Ascending aorta (tissue), 2 donors: ENCODE measurements at regions not wholly inside any gene's neighbourhood (a gene's known extent, or its start where the extent isn't known, plus 50 kb on each side); places are given as distances from the start of the nearest gene placed in this dataset.
"Not testable (repeated sequence)": the region's sequence is repeated elsewhere in the genome, so short reads cannot be mapped to it uniquely, and the experiment has no call there.

Experiments used
- DNase-seq, 2 donors: peaks; one replicate each; pipeline ENCODE4 v3.0.0-alpha.2; 2019; ENCODE audit warnings: low spot score in 2 of 2
- H3K27ac ChIP-seq, 2 donors: fragments of 200-600 bp; sonication (generic); one replicate each; pipeline ENCODE4 v1.5.1; 2016 to 2017; ENCODE audit warnings: mild to moderate bottlenecking in 1 of 2
- H3K27me3 ChIP-seq: fragments of 200-600 bp; sonication (generic); one replicate; pipeline ENCODE4 v1.5.1; 2017
- H3K36me3 ChIP-seq, 2 donors: fragments of 200-600 bp; sonication (generic); one replicate each; pipeline ENCODE4 v1.5.1; 2016
- H3K4me1 ChIP-seq, 2 donors: fragments of 200-600 bp; sonication (generic); one replicate each; pipeline ENCODE4 v1.5.1; 2016 to 2017; ENCODE audit warnings: mild to moderate bottlenecking in 1 of 2
- H3K4me3 ChIP-seq, 2 donors: fragments of 200-600 bp; sonication (generic); one replicate each; pipeline ENCODE4 v1.5.1; 2016 to 2017; ENCODE audit warnings: mild to moderate bottlenecking in 1 of 2
- H3K9me3 ChIP-seq, 2 donors: fragments of 200-600 bp; sonication (generic); one replicate each; pipeline ENCODE4 v1.5.1; 2016
- intact Hi-C: fragments of 100-400 bp; cut with DNase I; formaldehyde crosslinking; loops from one replicate; pipeline ENCODE4 v1.15.1; 2023

- DNase-seq, H3K9me3 ChIP-seq, H3K36me3 ChIP-seq, H3K4me1 ChIP-seq, H3K27ac ChIP-seq, H3K27me3 ChIP-seq, intact Hi-C loops, H3K4me3 ChIP-seq: not testable (repeated sequence)
Observed at GRCh38 chr20:30521686-30522415, 735.6 kb upstream of the DEFB115 start.

DNA sequence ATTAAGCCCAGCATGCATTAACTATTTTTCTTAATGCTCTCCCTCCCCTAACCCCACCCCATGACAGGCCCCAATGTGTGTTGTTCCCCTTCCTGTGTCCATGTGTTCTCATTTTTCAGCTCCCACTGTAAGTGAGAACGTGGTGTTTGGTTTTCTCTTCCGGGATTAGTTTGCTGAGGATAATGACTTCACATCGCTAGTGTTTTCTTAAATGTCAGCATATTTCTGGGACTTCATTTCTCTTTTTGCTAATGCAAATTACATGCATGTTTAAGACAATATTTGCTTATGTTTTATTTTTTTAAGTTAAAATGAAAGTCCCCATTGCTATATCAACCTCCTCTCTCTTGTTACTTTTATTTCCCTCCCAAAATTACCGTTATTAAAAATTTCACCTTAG, 733.3 kb upstream of the DEFB115 start:
- H3K27me3 ChIP-seq, H3K4me3 ChIP-seq, intact Hi-C loops, H3K4me1 ChIP-seq, H3K36me3 ChIP-seq, H3K9me3 ChIP-seq, H3K27ac ChIP-seq, DNase-seq: not testable (repeated sequence)

DNA sequence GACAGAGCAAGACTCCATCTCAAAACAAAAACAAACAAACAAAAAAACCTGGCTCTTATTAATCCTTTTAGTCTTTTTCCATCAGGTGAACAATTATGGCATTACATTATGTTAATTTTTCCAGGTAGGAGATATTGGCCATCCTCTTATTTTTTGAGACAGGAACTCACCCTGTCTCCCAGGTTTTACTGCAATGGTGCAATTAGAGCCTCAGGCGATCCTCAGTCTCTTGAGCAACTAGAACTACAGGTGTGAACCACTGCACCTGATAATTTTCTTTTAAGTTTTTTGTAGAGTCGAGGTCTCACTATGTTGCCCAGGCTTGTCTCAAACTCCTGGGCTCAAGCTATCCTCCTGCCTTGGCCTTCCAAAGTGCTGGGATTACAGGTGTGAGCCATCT, 732.7 kb upstream of the DEFB115 start:
- H3K27ac ChIP-seq, DNase-seq, H3K36me3 ChIP-seq, H3K9me3 ChIP-seq, H3K4me3 ChIP-seq, H3K27me3 ChIP-seq, intact Hi-C loops, H3K4me1 ChIP-seq: not testable (repeated sequence)

DNA sequence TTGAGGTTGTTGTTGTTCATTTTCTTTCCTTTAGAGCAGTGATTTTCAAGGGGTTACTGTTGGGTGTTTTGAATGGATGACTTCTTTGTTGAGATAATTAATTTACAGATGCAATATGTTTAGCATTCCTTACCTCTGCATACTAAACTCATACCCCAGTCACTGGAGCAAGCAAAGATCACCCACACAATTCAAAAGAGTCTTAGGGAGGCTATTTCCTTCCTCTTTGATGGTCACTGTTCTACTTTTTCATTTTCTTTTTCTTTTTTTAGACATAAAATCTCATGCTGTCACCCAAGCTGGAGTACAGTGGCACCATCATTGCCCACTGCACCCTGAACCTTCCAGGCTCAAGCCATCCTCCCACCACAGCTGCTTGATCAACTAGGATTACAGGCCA, 723.8 kb upstream of the DEFB115 start:
- H3K27me3 ChIP-seq, H3K36me3 ChIP-seq, H3K4me3 ChIP-seq, H3K27ac ChIP-seq, intact Hi-C loops, H3K9me3 ChIP-seq, DNase-seq, H3K4me1 ChIP-seq: not testable (repeated sequence)

DNA sequence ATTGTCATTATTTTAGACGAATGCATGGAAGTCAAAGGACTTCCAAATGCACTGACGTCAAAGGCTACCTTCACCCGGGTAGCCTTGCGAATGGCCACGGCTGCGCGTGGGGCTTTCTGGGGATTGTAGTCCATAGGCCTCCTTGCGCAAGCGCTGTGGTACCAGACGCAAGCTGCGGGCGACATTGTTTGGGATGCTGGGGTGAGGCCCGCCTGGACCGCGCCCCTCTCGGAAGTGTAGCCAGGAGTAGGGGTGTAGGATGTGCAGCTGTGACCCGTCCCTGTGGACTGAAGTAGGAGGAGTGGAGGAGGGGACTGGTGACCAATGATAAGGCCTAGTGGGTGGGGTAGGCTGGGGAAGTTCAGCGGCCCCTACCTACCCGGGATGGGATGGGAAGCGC, 720.0 kb upstream of the DEFB115 start:
- H3K9me3 ChIP-seq, DNase-seq, H3K36me3 ChIP-seq, intact Hi-C loops, H3K4me1 ChIP-seq, H3K27ac ChIP-seq, H3K27me3 ChIP-seq: not testable (repeated sequence)
- H3K4me3 ChIP-seq, result peak overlapping the region in 1 of 2 donors; percentile 19

GRCh38 chr20:30540330-30541069, 717.0 kb upstream of the DEFB115 start:
- H3K27me3 ChIP-seq, H3K4me3 ChIP-seq, H3K4me1 ChIP-seq, DNase-seq, H3K9me3 ChIP-seq, H3K36me3 ChIP-seq, H3K27ac ChIP-seq, intact Hi-C loops: not testable (repeated sequence)

- H3K4me1 ChIP-seq, H3K9me3 ChIP-seq, H3K27me3 ChIP-seq, H3K36me3 ChIP-seq, H3K27ac ChIP-seq, DNase-seq, H3K4me3 ChIP-seq, intact Hi-C loops: not testable (repeated sequence)
Observed at GRCh38 chr20:30551236-30551635, 706.2 kb upstream of the DEFB115 start.

DNA sequence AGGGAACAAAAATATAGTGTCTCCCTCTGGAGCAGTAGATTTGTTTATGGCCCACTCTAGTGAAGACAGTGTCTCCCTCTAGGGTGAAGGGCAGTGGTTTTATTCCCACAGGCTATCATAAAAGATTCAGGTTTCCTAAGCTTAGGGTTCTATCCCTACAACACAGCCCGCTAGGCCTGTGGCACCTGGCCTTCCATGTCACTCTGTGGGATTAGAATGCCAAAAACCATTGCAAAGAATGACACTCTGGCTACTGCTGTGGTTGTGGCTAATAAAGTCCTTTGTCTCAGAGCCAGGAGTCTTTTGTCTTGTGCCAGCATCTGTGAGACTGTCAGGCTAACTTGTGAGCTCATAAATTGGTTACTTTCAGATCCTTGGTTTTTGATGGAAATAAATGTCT, 700.7 kb upstream of the DEFB115 start:
- H3K9me3 ChIP-seq, H3K36me3 ChIP-seq, H3K27ac ChIP-seq, DNase-seq, intact Hi-C loops, H3K4me1 ChIP-seq, H3K4me3 ChIP-seq, H3K27me3 ChIP-seq: not testable (repeated sequence)

DNA sequence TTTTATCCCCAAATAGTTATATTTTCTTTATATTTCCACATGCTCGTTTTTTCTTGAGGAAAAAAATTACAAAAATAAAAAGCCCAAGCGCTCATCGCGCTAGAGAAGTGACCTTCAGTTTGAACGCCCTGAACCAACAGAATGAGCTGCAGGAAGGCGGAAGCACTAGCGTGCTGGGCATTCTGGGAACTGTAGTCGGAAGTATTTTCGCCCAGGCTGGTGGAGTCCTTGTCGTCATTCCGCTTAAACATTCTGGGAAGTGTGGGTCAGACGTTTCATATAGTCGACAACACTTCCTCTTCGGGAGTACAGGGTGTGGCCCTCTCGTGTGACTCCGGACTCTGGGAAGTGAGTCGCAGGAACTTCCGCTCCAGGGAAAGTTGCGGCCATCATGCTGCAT, 692.4 kb upstream of the DEFB115 start:
- intact Hi-C loops, H3K4me1 ChIP-seq, H3K4me3 ChIP-seq, DNase-seq, H3K27ac ChIP-seq, H3K27me3 ChIP-seq, H3K36me3 ChIP-seq, H3K9me3 ChIP-seq: not testable (repeated sequence)

- H3K4me1 ChIP-seq, H3K4me3 ChIP-seq, H3K36me3 ChIP-seq, intact Hi-C loops, H3K27me3 ChIP-seq, H3K27ac ChIP-seq, DNase-seq, H3K9me3 ChIP-seq: not testable (repeated sequence)
Observed at GRCh38 chr20:30569867-30570266, 687.6 kb upstream of the DEFB115 start.

DNA sequence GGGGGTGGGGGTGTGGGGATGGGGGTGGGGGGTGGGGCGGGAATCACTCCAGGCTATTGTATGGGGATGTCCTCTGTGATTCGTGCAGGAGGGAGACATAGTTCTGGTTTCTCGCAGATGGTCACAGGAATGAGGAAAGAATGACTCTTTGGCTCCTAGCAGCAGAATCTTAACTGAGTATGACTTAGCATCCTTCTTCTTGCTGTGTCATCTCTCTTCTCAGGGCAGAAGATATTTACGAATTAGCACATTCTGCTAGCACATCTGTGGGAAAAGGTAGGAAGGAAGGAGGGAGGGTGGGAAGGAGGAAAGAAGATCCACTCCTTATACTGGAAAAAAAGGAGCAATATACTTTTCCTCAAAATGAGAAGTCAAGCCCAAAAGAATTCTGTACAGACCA, 686.8 kb upstream of the DEFB115 start:
- H3K36me3 ChIP-seq, H3K27ac ChIP-seq, H3K9me3 ChIP-seq, DNase-seq, intact Hi-C loops, H3K4me1 ChIP-seq, H3K4me3 ChIP-seq, H3K27me3 ChIP-seq: not testable (repeated sequence)

GRCh38 chr20:30574337-30574736, 683.1 kb upstream of the DEFB115 start:
- H3K4me3 ChIP-seq, H3K27ac ChIP-seq, DNase-seq, intact Hi-C loops, H3K4me1 ChIP-seq, H3K27me3 ChIP-seq, H3K9me3 ChIP-seq, H3K36me3 ChIP-seq: not testable (repeated sequence)

GRCh38 chr20:30579069-30579468, 678.4 kb upstream of the DEFB115 start:
- H3K9me3 ChIP-seq, H3K36me3 ChIP-seq, H3K27ac ChIP-seq, intact Hi-C loops, H3K27me3 ChIP-seq, DNase-seq, H3K4me1 ChIP-seq: not testable (repeated sequence)
- peak overlapping the region in 1 of 2 donors; percentile 61 for H3K4me3 ChIP-seq

DNA sequence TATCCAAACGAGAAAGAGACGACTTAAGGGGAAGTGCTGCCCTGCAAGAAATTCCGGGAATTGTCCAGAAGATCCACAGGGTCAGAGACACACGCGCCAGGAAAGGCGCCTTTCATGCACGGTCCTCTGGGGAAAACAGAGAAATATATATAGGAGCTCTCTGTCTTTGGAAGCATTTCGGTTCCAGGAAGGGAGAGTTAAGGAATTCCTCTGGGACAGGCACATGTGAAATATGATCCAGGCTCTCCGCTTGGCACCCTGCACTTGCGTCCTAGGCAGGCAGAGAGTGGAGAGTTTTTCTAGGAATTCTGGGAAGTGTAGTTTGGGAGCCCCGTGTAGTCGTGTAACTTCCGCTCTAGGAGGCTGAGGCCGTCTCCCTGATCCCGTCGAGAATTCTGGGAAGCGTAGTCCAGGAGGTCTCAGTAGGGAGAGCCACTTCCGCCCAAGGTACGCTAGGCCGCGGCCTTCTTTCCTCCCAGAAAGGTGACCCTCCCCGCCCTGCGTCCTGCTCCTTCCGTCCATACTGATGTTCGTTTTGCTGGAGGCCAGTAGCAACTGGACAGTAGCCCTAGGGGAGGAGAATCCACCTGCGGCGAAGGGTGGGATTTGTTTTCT, 677.5 kb upstream of the DEFB115 start:
- H3K27me3 ChIP-seq, DNase-seq, H3K4me1 ChIP-seq, intact Hi-C loops, H3K36me3 ChIP-seq, H3K9me3 ChIP-seq, H3K27ac ChIP-seq: not testable (repeated sequence)
- peak overlapping the region in 1 of 2 donors; percentile 61 for H3K4me3 ChIP-seq
